Gastroesophageal sphincter (tissue), 3 donors: ENCODE measurements at regions not wholly inside any gene's neighbourhood (a gene's known extent, or its start where the extent isn't known, plus 50 kb on each side); places are given as distances from the start of the nearest gene placed in this dataset.

Source experiments
- EP300 ChIP-seq: sonication (generic); formaldehyde crosslinking; IDR thresholded peaks from one replicate; pipeline ENCODE4 v1.6.1; 2017; ENCODE audit warnings: antibody characterized with exemption, mild to moderate bottlenecking
- POLR2AphosphoS5 ChIP-seq: sonication (generic); formaldehyde crosslinking; IDR thresholded peaks from one replicate; pipeline ENCODE4 v1.6.1; 2017; ENCODE audit warnings: antibody characterized with exemption
- TF ChIP-seq, protein P1 (sequence below), 4 experiments: fragments of 200-600 bp in 2 of 4; fragments of 450-650 bp in 2 of 4; sonication (generic) in 1 of 4; IDR thresholded peaks; one replicate each; pipeline ENCODE4 v1.5.1; 2017 to 2019; ENCODE audit warnings: antibody characterized with exemption in 4 of 4, mild to moderate bottlenecking in 2 of 4, moderate library complexity in 2 of 4

DNA sequence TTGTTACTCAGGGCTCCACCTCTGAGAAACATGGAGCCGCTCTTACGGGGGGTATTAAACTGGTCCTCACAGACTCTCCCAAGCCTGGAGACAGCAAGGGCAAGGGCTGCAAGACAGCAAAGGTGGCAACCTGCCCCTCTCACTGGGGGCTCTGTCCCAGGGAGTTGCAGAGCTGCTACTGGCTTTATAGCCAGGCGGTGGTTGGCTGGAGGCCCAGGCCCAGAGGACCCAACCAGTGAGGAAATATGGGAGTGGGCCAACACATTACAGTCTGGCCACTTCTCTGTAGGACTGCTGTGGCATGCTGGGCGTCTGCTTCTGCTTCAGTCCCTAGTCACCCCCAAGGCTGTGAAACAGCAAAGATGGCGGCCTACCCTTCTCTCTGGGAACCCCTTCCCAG, 597.2 kb downstream of the LRRC70 start:
- TF ChIP-seq, protein P1, sequence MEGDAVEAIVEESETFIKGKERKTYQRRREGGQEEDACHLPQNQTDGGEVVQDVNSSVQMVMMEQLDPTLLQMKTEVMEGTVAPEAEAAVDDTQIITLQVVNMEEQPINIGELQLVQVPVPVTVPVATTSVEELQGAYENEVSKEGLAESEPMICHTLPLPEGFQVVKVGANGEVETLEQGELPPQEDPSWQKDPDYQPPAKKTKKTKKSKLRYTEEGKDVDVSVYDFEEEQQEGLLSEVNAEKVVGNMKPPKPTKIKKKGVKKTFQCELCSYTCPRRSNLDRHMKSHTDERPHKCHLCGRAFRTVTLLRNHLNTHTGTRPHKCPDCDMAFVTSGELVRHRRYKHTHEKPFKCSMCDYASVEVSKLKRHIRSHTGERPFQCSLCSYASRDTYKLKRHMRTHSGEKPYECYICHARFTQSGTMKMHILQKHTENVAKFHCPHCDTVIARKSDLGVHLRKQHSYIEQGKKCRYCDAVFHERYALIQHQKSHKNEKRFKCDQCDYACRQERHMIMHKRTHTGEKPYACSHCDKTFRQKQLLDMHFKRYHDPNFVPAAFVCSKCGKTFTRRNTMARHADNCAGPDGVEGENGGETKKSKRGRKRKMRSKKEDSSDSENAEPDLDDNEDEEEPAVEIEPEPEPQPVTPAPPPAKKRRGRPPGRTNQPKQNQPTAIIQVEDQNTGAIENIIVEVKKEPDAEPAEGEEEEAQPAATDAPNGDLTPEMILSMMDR (IDR thresholded peaks at IDR 0.05) = no peak
- TF ChIP-seq POLR2AphosphoS5 (no peak), EP300 (no peak)
